ENCODE measurements at regions not wholly inside any gene's neighbourhood (a gene's known extent, or its start where the extent isn't known, plus 50 kb on each side); places are given as distances from the start of the nearest gene placed in this dataset.

- Histone ChIP-seq H3K4me2 (replicated peaks; ENCODE audit: low read depth, low read length, poor library complexity, severe bottlenecking) (no peak overlapping the region), H3K27ac (ENCODE audit: low read length in 2 of 2) (no peak overlapping the region), H3K9me3 (ENCODE audit: control extremely low read depth in 1 of 3, control insufficient read depth in 2 of 3, insufficient read depth in 1 of 3, low read length in 2 of 3) (peaks cover 2 to 5% (median 3%) of the 10 kb centered on the region in 3 donors), H3K36me3 (replicated peaks in 1 of 2; ENCODE audit: control extremely low read depth in 1 of 2, control insufficient read depth in 1 of 2, extremely low read depth in 1 of 2, insufficient read depth in 2 of 2, low read length in 1 of 2) (no peaks in the 10 kb centered on the region), H4K20me1 (ENCODE audit: control insufficient read depth, insufficient read depth, low read length, poor library complexity, severe bottlenecking) (no peaks in the 10 kb centered on the region), H3K27me3 (replicated peaks in 1 of 4; ENCODE audit: control extremely low read depth in 1 of 4, control insufficient read depth in 3 of 4, insufficient read depth in 4 of 4, low read length in 3 of 4) (no peaks in the 10 kb centered on the region), H3K4me3 (ENCODE audit: control extremely low read depth in 1 of 5, extremely low read depth in 1 of 5, insufficient read depth in 1 of 5, low read depth in 2 of 5, low read length in 4 of 5) (no peak overlapping the region), H3K4me1 (ENCODE audit: control insufficient read depth in 2 of 2, insufficient read depth in 2 of 2, low read length in 2 of 2) (no peaks in the 10 kb centered on the region), H3K79me2 (ENCODE audit: control insufficient read depth, insufficient read depth, low read length) (no peaks in the 10 kb centered on the region), H3K9ac (ENCODE audit: low read length) (no peak overlapping the region), H2AFZ (ENCODE audit: insufficient read depth, low read depth, low read length, poor library complexity, severe bottlenecking) (no peak overlapping the region)
- ATAC-seq (ENCODE audit: low read depth) (no peak), DNase-seq (no peak)
- intact Hi-C loops (cut with micrococcal nuclease): no loop called here
- no peaks in the 10 kb centered on the region for H3K9me3 Mint-ChIP-seq (ENCODE audit: insufficient read depth)
- no peak overlapping the region for H3K4me3 Mint-ChIP-seq
- POLR2A ChIA-PET: no interaction called here
- TF ChIP-seq CTCF (IDR thresholded peaks at IDR 0.05): no peak
- H3K27ac Mint-ChIP-seq: no peak overlapping the region
- CTCF ChIA-PET: no interaction called here
- no peaks in the 10 kb centered on the region for H3K4me1 Mint-ChIP-seq
- H3K27me3 Mint-ChIP-seq: peaks cover 3% of the 10 kb centered on the region
These were observed 217.0 kb upstream of the CASK start for GRCh38 chrX:42140320-42140719.

- no peak overlapping the region for H2AFZ ChIP-seq (ENCODE audit: insufficient read depth, low read depth, low read length, poor library complexity, severe bottlenecking)
- H3K36me3 ChIP-seq (replicated peaks in 1 of 2; ENCODE audit: control extremely low read depth in 1 of 2, control insufficient read depth in 1 of 2, extremely low read depth in 1 of 2, insufficient read depth in 2 of 2, low read length in 1 of 2): no peaks in the 10 kb centered on the region
- WGBS (ENCODE audit: insufficient coverage): no CpG with 5 or more reads among the region's 1 CpG
- no peak overlapping the region for H3K4me3 Mint-ChIP-seq
- TF ChIP-seq EZH2 (IDR thresholded peaks at IDR 0.05; ENCODE audit: borderline replicate concordance, insufficient read depth, low read depth, low read length, poor library complexity, severe bottlenecking) (no peak), CTCF (IDR thresholded peaks at IDR 0.05) (no peak)
- H3K9ac ChIP-seq (ENCODE audit: low read length): no peak overlapping the region
- no peaks in the 10 kb centered on the region for H3K79me2 ChIP-seq (ENCODE audit: control insufficient read depth, insufficient read depth, low read length)
- no peaks in the 10 kb centered on the region for H3K4me1 ChIP-seq (ENCODE audit: control insufficient read depth in 2 of 2, insufficient read depth in 2 of 2, low read length in 2 of 2)
- no peak overlapping the region for H3K27ac ChIP-seq (ENCODE audit: low read length in 2 of 2)
- POLR2A ChIA-PET: no interaction called here
- no peak overlapping the region for H3K4me3 ChIP-seq (ENCODE audit: control extremely low read depth in 1 of 5, extremely low read depth in 1 of 5, insufficient read depth in 1 of 5, low read depth in 2 of 5, low read length in 4 of 5)
- H3K27ac Mint-ChIP-seq: no peak overlapping the region
- ATAC-seq (ENCODE audit: low read depth): no peak
- no peaks in the 10 kb centered on the region for H3K27me3 ChIP-seq (replicated peaks in 1 of 4; ENCODE audit: control extremely low read depth in 1 of 4, control insufficient read depth in 3 of 4, insufficient read depth in 4 of 4, low read length in 3 of 4)
- peaks cover 2 to 4% (median 3%) of the 10 kb centered on the region in 3 donors for H3K9me3 ChIP-seq (ENCODE audit: control extremely low read depth in 1 of 3, control insufficient read depth in 2 of 3, insufficient read depth in 1 of 3, low read length in 2 of 3)
- no peaks in the 10 kb centered on the region for H3K4me1 Mint-ChIP-seq
- CTCF ChIA-PET: no interaction called here
- no peaks in the 10 kb centered on the region for H3K9me3 Mint-ChIP-seq (ENCODE audit: insufficient read depth)
- no peak overlapping the region for H3K4me2 ChIP-seq (replicated peaks; ENCODE audit: low read depth, low read length, poor library complexity, severe bottlenecking)
- DNase-seq: no peak
- no peaks in the 10 kb centered on the region for H4K20me1 ChIP-seq (ENCODE audit: control insufficient read depth, insufficient read depth, low read length, poor library complexity, severe bottlenecking)
- intact Hi-C loops (cut with micrococcal nuclease): no loop called here
- no peaks in the 10 kb centered on the region for H3K27me3 Mint-ChIP-seq
These were observed 212.4 kb upstream of the CASK start for GRCh38 chrX:42135583-42136228.
